Psoas muscle (tissue), 7 donors: ENCODE measurements at regions not wholly inside any gene's neighbourhood (a gene's known extent, or its start where the extent isn't known, plus 50 kb on each side); places are given as distances from the start of the nearest gene placed in this dataset.

Experiments used
- ATAC-seq, 4 donors: fragments of 200-7000 bp; cut with Tn5 transposase; one replicate each; pipeline ENCODE4 v1.9.1; 2020; ENCODE audit warnings: moderate library complexity in 3 of 4, mild to moderate bottlenecking in 2 of 4
- DNase-seq, 2 donors: peaks; one replicate each; pipeline ENCODE4 v3.0.0-alpha.2; 2020
- H3K27ac ChIP-seq: fragments of 200-600 bp; one replicate; pipeline ENCODE4 v1.8.0; 2022
- H3K27me3 ChIP-seq, 3 donors: fragments of 200-600 bp in 1 of 3; one replicate each; pipeline versions ENCODE4 v1.6.1 to v1.8.0; 2013 to 2022; ENCODE audit warnings: low read length in 2 of 3, mild to moderate bottlenecking in 2 of 3, moderate library complexity in 1 of 3; ENCODE audit not compliant: insufficient read depth in 3 of 3
- H3K36me3 ChIP-seq, 2 donors: fragments of 200-600 bp in 1 of 2; one replicate each; pipeline versions ENCODE4 v1.6.1 to v1.8.0; 2013 to 2022; ENCODE audit warnings: low read depth in 1 of 2, mild to moderate bottlenecking in 1 of 2, moderate library complexity in 1 of 2; ENCODE audit not compliant: insufficient read depth in 1 of 2
- H3K4me1 ChIP-seq: fragments of 200-600 bp; one replicate; pipeline ENCODE4 v1.8.0; 2022
- H3K4me3 ChIP-seq: fragments of 200-600 bp; one replicate; pipeline ENCODE4 v1.8.0; 2022; ENCODE audit warnings: mild to moderate bottlenecking
- H3K9me3 ChIP-seq: fragments of 200-600 bp; one replicate; pipeline ENCODE4 v1.8.0; 2022
- CTCF ChIP-seq: fragments of 200-600 bp; IDR thresholded peaks from one replicate; pipeline ENCODE4 v1.8.0; 2022; ENCODE audit warnings: antibody characterized with exemption
- WGBS, 3 donors: extraction: QIAGEN DNeasy Blood & Tissue Kit; methylation state at CpG; one replicate each; pipeline versions ENCODE4 v1.1.6 to v1.1.7; 2013; 5-methylcytosine and 5-hydroxymethylcytosine counted together
- intact Hi-C, 2 donors: fragments of 100-400 bp; cut with DNase I; formaldehyde crosslinking; loops; one replicate each; pipeline versions ENCODE4 v1.11.0 to v1.14.2; 2022
- donor health status: healthy with polysubstance abuse.
- donor health status: DM: no; HTN: no; CAD: no; lungs with moderate emphysema.
- donor health status: Bipolar disorder and iron deficiency.
- donor health status: healthy.
- donor health status: DM: yes; HTN: yes; CAD: no.
- donor health status: DM: no; HTN: no; CAD: no.
- donor health status: DM: yes; HTN: yes; CAD: no.

- Histone ChIP-seq H3K9me3 (no peaks in the 10 kb centered on the region), H3K4me3 (no peak overlapping the region), H3K27me3 (no peaks in the 10 kb centered on the region), H3K27ac (no peak overlapping the region), H3K4me1 (no peaks in the 10 kb centered on the region), H3K36me3 (no peaks in the 10 kb centered on the region)
- intact Hi-C loops = loop anchor here in 1 of 2 donors (10.0 kb wide), 1 partner anchor 45 kb away; no protein-coding TSS in a partner anchor
- no peak for DNase-seq
- 35 to 81% (median 42%) methylated on average over 8 of the region's 8 CpGs for WGBS, 3 donors
- ATAC-seq = no peak
- no peak for TF ChIP-seq CTCF
These were observed 216.2 kb upstream of the ASIC2 start for GRCh38 chr17:33509331-33509730.

GRCh38 chr17:33511670-33512069, 218.6 kb upstream of the ASIC2 start:
- intact Hi-C loops = loop anchor here in 1 of 2 donors (10.0 kb wide), 1 partner anchor 163 kb away; no protein-coding TSS in a partner anchor
- 77 to 88% (median 87%) methylated on average over 2 of the region's 2 CpGs for WGBS, 3 donors
- H3K36me3 ChIP-seq = no peaks in the 10 kb centered on the region
- H3K27me3 ChIP-seq = no peaks in the 10 kb centered on the region
- DNase-seq (no peak), ATAC-seq (no peak)
- TF ChIP-seq CTCF = no peak
- H3K27ac ChIP-seq = no peak overlapping the region
- H3K4me3 ChIP-seq = no peak overlapping the region
- H3K9me3 ChIP-seq = no peaks in the 10 kb centered on the region
- no peaks in the 10 kb centered on the region for H3K4me1 ChIP-seq

- no peak for DNase-seq
- intact Hi-C loops = loop anchor here in 1 of 2 donors (10.0 kb wide), 1 partner anchor 163 kb away; no protein-coding TSS in a partner anchor
- no peak overlapping the region for H3K4me3 ChIP-seq
- no peak for TF ChIP-seq CTCF
- no peak overlapping the region for H3K27ac ChIP-seq
- no peaks in the 10 kb centered on the region for H3K27me3 ChIP-seq
- no peaks in the 10 kb centered on the region for H3K4me1 ChIP-seq
- H3K36me3 ChIP-seq = no peaks in the 10 kb centered on the region
- no peak for ATAC-seq
- H3K9me3 ChIP-seq = no peaks in the 10 kb centered on the region
These were observed 219.0 kb upstream of the ASIC2 start for GRCh38 chr17:33512113-33512512.

GRCh38 chr17:33513769-33514168, 220.7 kb upstream of the ASIC2 start:
- H3K4me3 ChIP-seq = no peak overlapping the region
- no peak overlapping the region for H3K27ac ChIP-seq
- DNase-seq (no peak), ATAC-seq (no peak)
- H3K4me1 ChIP-seq = no peaks in the 10 kb centered on the region
- no peaks in the 10 kb centered on the region for H3K36me3 ChIP-seq
- intact Hi-C loops = loop anchor here in 1 of 2 donors (10.0 kb wide), 1 partner anchor 161 kb away; no protein-coding TSS in a partner anchor
- H3K9me3 ChIP-seq = no peaks in the 10 kb centered on the region
- no peak for TF ChIP-seq CTCF
- 65 to 72% (median 69%) methylated on average over 5 of the region's 5 CpGs for WGBS, 3 donors
- no peaks in the 10 kb centered on the region for H3K27me3 ChIP-seq

- no peaks in the 10 kb centered on the region for H3K4me1 ChIP-seq
- TF ChIP-seq CTCF = no peak
- no peaks in the 10 kb centered on the region for H3K27me3 ChIP-seq
- DNase-seq = no peak
- no peak overlapping the region for H3K4me3 ChIP-seq
- H3K36me3 ChIP-seq = no peaks in the 10 kb centered on the region
- H3K27ac ChIP-seq = no peak overlapping the region
- 49 to 55% (median 51%) methylated on average over 6 of the region's 6 CpGs for WGBS, 3 donors
- H3K9me3 ChIP-seq = no peaks in the 10 kb centered on the region
- intact Hi-C loops = loop anchor here in 1 of 2 donors (10.0 kb wide), 1 partner anchor 160 kb away; no protein-coding TSS in a partner anchor
- no peak for ATAC-seq
These were observed 221.3 kb upstream of the ASIC2 start for GRCh38 chr17:33514369-33514768.
